ENCODE measurements at regions not wholly inside any gene's neighbourhood (a gene's known extent, or its start where the extent isn't known, plus 50 kb on each side); places are given as distances from the start of the nearest gene placed in this dataset.

DNA sequence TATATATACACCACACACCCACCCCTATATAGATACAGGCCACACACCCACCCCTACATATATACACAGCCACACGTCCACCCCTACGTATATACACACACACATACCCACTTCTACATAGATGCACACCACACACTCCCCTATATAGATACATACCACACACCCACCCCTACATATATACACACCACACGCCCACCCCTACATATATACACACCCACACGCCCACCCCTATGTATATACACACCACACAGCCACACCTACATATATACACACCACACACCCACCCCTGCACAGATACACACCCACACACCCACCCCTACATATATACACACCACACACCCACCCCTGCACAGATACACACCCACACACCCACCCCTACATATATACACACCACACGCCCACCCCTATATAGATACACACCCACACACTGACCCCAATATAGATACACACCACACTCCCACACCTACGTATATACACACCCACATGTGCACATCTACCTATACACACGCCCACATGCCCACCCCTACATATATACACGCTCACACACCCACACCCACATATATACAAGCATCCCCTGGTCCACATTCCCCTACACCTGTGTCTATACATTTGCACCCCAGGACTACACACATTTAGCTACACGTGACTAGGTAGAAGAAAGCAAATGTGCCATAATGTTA is 52.1 kb upstream of the UBE3C start:
- no peak for DNase-seq (ENCODE audit: low read depth, low spot score)
- Histone ChIP-seq H3K4me3 (no peak overlapping the region), H3K27me3 (replicated peaks in 1 of 2; ENCODE audit: control insufficient read depth in 2 of 2, insufficient read depth in 2 of 2, low read length in 1 of 2) (no peaks in the 10 kb centered on the region), H4K20me1 (ENCODE audit: control insufficient read depth, insufficient read depth) (no peaks in the 10 kb centered on the region), H3K9ac (ENCODE audit: control insufficient read depth, insufficient read depth, low read length) (no peak overlapping the region), H3K4me2 (ENCODE audit: control insufficient read depth, insufficient read depth) (no peak overlapping the region), H3K27ac (ENCODE audit: control insufficient read depth, insufficient read depth) (no peak overlapping the region), H3K79me2 (ENCODE audit: control insufficient read depth, insufficient read depth, low read length) (no peaks in the 10 kb centered on the region), H3K4me1 (ENCODE audit: control insufficient read depth, insufficient read depth, low read length) (no peaks in the 10 kb centered on the region), H3K36me3 (ENCODE audit: control insufficient read depth in 2 of 2, insufficient read depth in 2 of 2, low read length in 1 of 2) (no peaks in the 10 kb centered on the region), H3K9me3 (replicated peaks; ENCODE audit: control insufficient read depth, insufficient read depth, low read length) (no peaks in the 10 kb centered on the region; the same call in 2 of the 3 replicates), H2AFZ (ENCODE audit: control insufficient read depth, low read depth, low read length) (no peak overlapping the region)
- FAIRE-seq: no peak
- RAD21 ChIA-PET (ENCODE audit: unreplicated experiment): no interaction called here
- BruUV-seq (replicated peaks): no TSS peak
- ATAC-seq: no peak
- TF ChIP-seq EZH2 (IDR thresholded peaks at IDR 0.05; ENCODE audit: borderline replicate concordance, control insufficient read depth, low read depth, low read length) (no peak), TCF3 (IDR thresholded peaks at IDR 0.05; ENCODE audit: borderline replicate concordance, insufficient read depth, low read depth, low read length) (no peak), SRF (IDR thresholded peaks at IDR 0.05; ENCODE audit: low read depth in 2 of 2, low read length in 2 of 2) (no peak), ASH2L (IDR thresholded peaks at IDR 0.05; ENCODE audit: borderline replicate concordance, low read depth) (no peak), ETV6 (conservative IDR thresholded peaks at IDR 0.05 in 1 of 2, IDR thresholded peaks at IDR 0.05 in 1 of 2; ENCODE audit: borderline replicate concordance in 1 of 2, low read depth in 1 of 2) (no peak), NR2F1 (conservative IDR thresholded peaks at IDR 0.05) (no peak), FOXM1 (IDR thresholded peaks at IDR 0.05; ENCODE audit: low read depth, low read length) (no peak), ZSCAN29 (IDR thresholded peaks at IDR 0.05) (no peak), RFX5 (IDR thresholded peaks at IDR 0.05; ENCODE audit: low read depth, low read length) (no peak), SIX5 (IDR thresholded peaks at IDR 0.05; ENCODE audit: low read depth, low read length, severe bottlenecking) (no peak), YY1 (IDR thresholded peaks at IDR 0.05; ENCODE audit: low read depth, low read length) (no peak), NFYB (IDR thresholded peaks at IDR 0.05; ENCODE audit: insufficient read depth, low read depth, low read length) (no peak), NFIC (IDR thresholded peaks at IDR 0.05; ENCODE audit: low read depth, low read length) (no peak), BACH1 (IDR thresholded peaks at IDR 0.05; ENCODE audit: borderline replicate concordance) (no peak)
- TF ChIP-seq, protein P1, sequence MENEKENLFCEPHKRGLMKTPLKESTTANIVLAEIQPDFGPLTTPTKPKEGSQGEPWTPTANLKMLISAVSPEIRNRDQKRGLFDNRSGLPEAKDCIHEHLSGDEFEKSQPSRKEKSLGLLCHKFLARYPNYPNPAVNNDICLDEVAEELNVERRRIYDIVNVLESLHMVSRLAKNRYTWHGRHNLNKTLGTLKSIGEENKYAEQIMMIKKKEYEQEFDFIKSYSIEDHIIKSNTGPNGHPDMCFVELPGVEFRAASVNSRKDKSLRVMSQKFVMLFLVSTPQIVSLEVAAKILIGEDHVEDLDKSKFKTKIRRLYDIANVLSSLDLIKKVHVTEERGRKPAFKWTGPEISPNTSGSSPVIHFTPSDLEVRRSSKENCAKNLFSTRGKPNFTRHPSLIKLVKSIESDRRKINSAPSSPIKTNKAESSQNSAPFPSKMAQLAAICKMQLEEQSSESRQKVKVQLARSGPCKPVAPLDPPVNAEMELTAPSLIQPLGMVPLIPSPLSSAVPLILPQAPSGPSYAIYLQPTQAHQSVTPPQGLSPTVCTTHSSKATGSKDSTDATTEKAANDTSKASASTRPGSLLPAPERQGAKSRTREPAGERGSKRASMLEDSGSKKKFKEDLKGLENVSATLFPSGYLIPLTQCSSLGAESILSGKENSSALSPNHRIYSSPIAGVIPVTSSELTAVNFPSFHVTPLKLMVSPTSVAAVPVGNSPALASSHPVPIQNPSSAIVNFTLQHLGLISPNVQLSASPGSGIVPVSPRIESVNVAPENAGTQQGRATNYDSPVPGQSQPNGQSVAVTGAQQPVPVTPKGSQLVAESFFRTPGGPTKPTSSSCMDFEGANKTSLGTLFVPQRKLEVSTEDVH (IDR thresholded peaks at IDR 0.05; ENCODE audit: low read depth, partially characterized antibody): no peak
- TF ChIP-seq, protein P2, sequence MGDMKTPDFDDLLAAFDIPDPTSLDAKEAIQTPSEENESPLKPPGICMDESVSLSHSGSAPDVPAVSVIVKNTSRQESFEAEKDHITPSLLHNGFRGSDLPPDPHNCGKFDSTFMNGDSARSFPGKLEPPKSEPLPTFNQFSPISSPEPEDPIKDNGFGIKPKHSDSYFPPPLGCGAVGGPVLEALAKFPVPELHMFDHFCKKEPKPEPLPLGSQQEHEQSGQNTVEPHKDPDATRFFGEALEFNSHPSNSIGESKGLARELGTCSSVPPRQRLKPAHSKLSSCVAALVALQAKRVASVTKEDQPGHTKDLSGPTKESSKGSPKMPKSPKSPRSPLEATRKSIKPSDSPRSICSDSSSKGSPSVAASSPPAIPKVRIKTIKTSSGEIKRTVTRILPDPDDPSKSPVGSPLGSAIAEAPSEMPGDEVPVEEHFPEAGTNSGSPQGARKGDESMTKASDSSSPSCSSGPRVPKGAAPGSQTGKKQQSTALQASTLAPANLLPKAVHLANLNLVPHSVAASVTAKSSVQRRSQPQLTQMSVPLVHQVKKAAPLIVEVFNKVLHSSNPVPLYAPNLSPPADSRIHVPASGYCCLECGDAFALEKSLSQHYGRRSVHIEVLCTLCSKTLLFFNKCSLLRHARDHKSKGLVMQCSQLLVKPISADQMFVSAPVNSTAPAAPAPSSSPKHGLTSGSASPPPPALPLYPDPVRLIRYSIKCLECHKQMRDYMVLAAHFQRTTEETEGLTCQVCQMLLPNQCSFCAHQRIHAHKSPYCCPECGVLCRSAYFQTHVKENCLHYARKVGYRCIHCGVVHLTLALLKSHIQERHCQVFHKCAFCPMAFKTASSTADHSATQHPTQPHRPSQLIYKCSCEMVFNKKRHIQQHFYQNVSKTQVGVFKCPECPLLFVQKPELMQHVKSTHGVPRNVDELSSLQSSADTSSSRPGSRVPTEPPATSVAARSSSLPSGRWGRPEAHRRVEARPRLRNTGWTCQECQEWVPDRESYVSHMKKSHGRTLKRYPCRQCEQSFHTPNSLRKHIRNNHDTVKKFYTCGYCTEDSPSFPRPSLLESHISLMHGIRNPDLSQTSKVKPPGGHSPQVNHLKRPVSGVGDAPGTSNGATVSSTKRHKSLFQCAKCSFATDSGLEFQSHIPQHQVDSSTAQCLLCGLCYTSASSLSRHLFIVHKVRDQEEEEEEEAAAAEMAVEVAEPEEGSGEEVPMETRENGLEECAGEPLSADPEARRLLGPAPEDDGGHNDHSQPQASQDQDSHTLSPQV (IDR thresholded peaks at IDR 0.05): no peak
- POLR2A ChIA-PET: no interaction called here
- in situ Hi-C loops (cut with MboI) (no loop called here), intact Hi-C loops (cut with micrococcal nuclease; ENCODE audit: unreplicated experiment) (no loop called here)
- CTCF ChIA-PET: no interaction called here
- SMC1A ChIA-PET (ENCODE audit: uncharacterized antibody, unreplicated experiment): no interaction called here
- WGBS (ENCODE audit: insufficient coverage, insufficient replicate concordance, low lambda C conversion rate, missing lambda C conversion rate): 24% methylated on average over 8 of the region's 9 CpGs
